Kidney glomerular epithelial cell (primary cell): ENCODE measurements at regions not wholly inside any gene's neighbourhood (a gene's known extent, or its start where the extent isn't known, plus 50 kb on each side); places are given as distances from the start of the nearest gene placed in this dataset.

ENCODE experiments used
- DNase-seq: peaks from one replicate; lab custom pipeline; 2025; lab: John Stamatoyannopoulos, UW

GRCh38 chr5:176176231-176176630 is 62.0 kb upstream of the SIMC1 start:
- no peak for DNase-seq

GRCh38 chr5:176178789-176179188 is 59.4 kb upstream of the SIMC1 start:
- DNase-seq = no peak

- DNase-seq = peak; percentile 39
Observed at GRCh38 chr5:176180339-176180738, 57.9 kb upstream of the SIMC1 start.

- no peak for DNase-seq
Observed at GRCh38 chr5:176180781-176181180, 57.4 kb upstream of the SIMC1 start.

- peak; percentile 98 for DNase-seq
Observed at GRCh38 chr5:176181271-176181855, 56.9 kb upstream of the SIMC1 start.

- DNase-seq = no peak
Observed at GRCh38 chr5:176183321-176184074, 54.7 kb upstream of the SIMC1 start.

- no peak for DNase-seq
Observed at GRCh38 chr5:176184608-176185132, 53.6 kb upstream of the SIMC1 start.

- no peak for DNase-seq
Observed at GRCh38 chr5:176185133-176185733, 53.0 kb upstream of the SIMC1 start.

- DNase-seq = no peak
Observed at GRCh38 chr5:176186107-176186506, 52.1 kb upstream of the SIMC1 start.

- no peak for DNase-seq
Observed at GRCh38 chr5:176187276-176188062, 50.8 kb upstream of the SIMC1 start.

GRCh38 chr5:176188085-176188484 is 50.1 kb upstream of the SIMC1 start:
- DNase-seq = no peak
